ENCODE measurements at regions not wholly inside any gene's neighbourhood (a gene's known extent, or its start where the extent isn't known, plus 50 kb on each side); places are given as distances from the start of the nearest gene placed in this dataset.
A peak's percentile ranks its signal among the peaks of the same experiment; 100 is the strongest.

- DNase-seq (ENCODE audit: low read depth), result no peak
These were observed 180.4 kb downstream of the KATNAL1 start for GRCh38 chr13:30126903-30127428.

DNA sequence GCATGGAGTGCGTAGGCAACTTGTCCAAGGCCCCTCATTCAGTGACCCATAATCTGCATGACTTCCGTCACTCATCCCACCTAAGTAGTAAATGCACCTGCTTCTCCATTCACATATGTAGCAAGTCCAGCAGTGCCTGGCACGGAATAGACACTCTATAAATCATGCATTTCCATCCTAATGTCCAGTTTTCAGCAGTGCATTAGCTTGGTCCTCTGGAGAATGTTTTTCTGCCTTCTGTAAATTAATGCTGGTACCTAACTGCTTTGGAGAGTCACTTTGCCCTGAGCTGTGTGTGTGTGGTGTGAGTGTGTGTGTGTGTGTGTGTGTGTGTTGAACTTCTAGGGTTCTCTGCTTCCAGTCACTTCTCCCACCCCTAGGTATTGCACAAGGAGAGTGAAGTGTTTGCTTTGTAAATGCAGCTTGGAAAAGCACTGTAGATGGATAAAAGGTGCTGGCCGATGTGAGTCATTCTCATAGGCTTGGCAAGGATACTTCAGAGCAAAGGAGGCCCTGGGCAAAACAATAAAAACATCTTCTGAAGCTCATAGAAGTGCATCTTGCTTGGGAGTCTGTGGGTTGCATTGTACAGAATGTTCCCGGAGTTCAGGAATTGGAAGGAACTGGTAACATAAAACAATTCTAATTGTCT lies 181.8 kb downstream of the KATNAL1 start:
- peak; percentile 81 for DNase-seq (ENCODE audit: low read depth)

DNA sequence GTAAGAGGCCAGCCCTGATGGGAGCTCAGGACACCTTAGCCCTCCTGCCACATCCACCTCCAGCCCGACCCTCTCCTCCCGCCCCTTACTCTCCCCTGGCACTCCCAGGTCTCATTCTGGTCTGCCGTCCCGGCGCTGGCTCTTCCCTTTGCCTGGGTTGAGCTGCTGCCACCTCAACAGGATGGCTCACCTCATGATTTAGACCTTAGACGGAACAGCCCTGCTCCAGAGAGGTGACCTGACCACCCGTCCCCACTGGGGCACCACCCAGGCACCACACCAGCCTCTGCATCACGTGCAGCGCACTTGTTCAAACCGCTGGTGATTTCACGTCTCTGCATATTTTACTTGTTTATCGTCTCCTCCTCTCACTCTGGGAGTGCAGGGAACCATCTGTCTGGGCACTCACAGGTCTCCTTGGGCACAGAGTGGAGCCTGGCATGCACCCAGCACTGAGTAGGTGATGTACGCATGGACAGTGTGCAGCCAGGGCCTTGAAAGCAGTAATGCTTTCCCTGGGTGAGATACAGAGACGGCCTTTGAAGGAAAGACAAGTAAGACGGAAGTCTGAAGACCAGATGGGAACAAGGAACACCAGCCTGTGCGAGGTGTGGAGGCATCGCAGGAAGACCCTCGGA lies 183.1 kb downstream of the KATNAL1 start:
- DNase-seq (ENCODE audit: low read depth), result no peak

- no peak for DNase-seq (ENCODE audit: low read depth)
These were observed 183.8 kb downstream of the KATNAL1 start for GRCh38 chr13:30123575-30123974.

DNA sequence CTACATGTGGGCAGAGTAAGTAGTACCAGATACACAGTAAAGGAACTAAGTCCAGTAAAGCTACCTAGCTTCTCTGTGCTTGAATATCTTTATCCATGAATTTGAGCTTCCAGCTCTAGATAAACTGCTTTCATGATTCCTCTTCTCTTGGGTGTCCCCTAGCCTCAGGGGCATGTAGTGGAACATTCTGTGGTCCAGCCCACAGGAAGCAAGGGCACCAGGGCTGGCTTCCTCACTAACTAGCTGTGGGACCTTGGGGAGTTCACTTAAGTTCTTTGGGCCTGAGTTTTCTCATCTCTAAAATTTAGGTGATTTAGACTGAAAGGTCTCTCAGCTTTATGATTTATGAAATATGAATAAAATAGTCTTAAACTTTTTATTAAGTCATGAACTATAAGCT lies 185.7 kb downstream of the KATNAL1 start:
- DNase-seq (ENCODE audit: low read depth), result no peak

GRCh38 chr13:30121244-30121643 lies 186.1 kb downstream of the KATNAL1 start:
- DNase-seq (ENCODE audit: low read depth), result no peak

DNA sequence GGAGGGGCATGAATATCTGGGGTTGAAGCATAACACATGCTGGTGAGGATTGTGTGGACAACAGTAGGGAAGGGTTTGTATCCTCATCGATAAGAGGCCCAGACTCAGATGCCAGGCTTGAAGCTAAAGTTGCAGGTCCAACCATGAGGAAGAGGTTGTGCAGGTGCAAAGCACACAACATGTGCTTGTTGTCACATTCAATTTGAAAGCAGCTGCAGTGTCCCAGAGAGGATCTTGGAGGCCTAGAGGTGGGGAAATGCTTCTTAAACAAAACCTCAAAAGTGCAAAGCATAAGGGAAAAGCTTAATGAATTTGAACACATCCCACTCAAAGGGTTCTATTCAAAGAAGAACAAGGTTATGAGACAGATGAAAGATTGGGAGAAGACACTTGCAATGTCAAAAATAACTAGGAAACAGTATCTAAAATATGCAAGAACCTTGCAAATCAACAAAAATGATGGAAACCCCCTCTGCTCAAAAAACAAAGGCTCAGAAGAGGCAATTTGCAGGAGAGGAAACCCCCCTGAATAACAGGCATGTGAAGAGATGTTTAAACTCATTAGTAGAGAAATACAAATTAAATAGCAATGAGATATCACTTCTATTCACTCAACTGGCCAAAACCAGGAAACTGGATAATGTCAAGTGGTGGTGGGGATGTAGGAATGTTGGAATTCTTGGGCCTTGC lies 187.1 kb downstream of the KATNAL1 start:
- DNase-seq (ENCODE audit: low read depth), result no peak

GRCh38 chr13:30119476-30119875 lies 187.9 kb downstream of the KATNAL1 start:
- peak; percentile 67 for DNase-seq (ENCODE audit: low read depth)

- DNase-seq (ENCODE audit: low read depth), result no peak
These were observed 191.0 kb downstream of the KATNAL1 start for GRCh38 chr13:30116379-30116778.

DNA sequence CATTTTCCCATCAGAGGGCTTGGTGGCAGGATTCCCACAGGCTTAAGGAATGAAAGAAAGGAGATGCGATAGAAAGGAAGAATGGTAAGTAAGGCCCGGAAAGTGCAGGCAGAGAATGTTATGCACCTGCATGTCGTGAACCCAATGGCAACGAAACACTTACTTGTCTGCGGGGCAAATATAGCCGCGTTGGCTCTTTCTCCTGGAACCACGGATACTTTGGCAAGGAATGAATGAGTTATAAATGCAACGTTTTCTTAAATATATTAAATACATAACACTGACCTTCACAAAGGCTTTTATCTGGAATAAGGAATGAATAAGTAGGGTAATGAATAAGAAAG lies 192.1 kb downstream of the KATNAL1 start:
- DNase-seq (ENCODE audit: low read depth), result no peak

DNA sequence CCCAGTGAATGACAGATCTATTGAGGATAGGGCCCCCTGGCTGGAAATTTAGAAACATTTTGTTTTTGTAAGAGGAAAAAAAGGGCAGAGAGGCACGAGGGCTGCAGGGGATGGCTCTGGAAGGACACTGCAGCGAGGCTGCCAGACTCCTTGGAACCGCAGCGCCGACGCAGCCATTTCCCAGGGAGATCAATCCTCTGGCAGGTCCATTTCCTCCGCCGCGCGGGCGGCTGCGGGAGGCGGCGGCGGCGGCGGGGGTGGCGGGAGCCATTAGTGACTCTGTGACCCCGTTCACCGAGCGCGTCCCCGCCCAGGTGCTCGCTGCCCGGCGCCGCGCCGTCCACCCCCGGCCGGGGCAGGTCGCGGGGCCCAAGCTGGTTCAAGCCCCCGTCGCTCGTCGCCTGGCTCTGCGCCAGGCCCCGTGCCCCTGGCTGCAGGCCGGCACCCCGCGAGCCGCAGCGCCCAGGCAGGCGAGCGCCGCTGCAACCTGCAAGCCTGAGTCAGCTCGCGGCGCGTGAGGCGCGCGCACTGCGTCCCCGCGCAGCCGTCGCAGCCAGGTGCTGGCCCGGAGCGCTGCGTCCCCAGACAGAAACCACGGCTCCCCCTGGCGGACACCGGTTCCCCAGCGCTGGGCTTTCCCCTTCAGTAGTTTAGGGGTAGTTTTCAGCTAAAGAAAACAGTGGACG lies 192.6 kb downstream of the KATNAL1 start:
- DNase-seq (ENCODE audit: low read depth), result peak; percentile 69

GRCh38 chr13:30113983-30114570 lies 193.3 kb downstream of the KATNAL1 start:
- no peak for DNase-seq (ENCODE audit: low read depth)

DNA sequence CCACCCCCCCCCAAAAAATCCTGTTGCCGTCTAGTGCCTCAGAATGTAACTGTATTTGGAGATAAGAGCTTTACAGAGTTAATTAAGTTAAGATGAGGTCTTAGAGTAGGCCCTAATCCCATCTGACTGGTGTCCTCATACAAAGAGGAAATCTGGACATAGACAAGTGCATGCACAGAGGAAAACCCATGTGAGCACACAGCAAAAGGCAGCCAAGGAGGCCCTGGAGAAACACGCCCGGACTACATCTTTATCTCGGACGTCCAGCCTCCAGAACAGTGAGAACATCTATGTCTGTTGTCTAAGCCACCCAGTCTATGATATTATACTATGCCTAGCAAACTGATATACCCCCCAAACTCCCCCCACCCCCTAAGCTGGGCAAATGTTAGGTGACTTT lies 193.8 kb downstream of the KATNAL1 start:
- DNase-seq (ENCODE audit: low read depth), result no peak

- DNase-seq (ENCODE audit: low read depth), result peak; percentile 73
These were observed 194.5 kb downstream of the KATNAL1 start for GRCh38 chr13:30112602-30113435.

DNA sequence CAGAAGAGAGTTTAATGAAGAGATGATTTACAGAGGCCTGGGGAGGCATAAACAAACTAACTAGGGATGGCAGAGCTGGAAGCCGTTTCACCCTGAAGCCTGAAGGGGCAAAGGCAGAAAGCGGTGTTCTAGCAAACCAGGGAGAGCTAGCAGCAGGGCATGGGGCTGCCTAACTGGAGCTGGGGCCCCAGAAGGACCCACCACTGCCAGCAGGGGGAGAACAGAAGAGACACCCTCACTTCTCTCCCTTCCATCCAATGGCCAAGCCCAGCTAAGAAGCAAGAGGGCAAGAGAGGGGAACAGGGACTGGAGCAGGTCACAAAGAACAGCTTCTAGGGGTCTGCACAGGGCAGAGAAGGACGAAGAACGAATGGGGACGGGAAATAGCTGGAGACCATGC lies 195.5 kb downstream of the KATNAL1 start:
- no peak for DNase-seq (ENCODE audit: low read depth)

GRCh38 chr13:30110301-30111070 lies 196.9 kb downstream of the KATNAL1 start:
- no peak for DNase-seq (ENCODE audit: low read depth)

GRCh38 chr13:30109471-30110135 lies 197.7 kb downstream of the KATNAL1 start:
- DNase-seq (ENCODE audit: low read depth), result no peak

DNA sequence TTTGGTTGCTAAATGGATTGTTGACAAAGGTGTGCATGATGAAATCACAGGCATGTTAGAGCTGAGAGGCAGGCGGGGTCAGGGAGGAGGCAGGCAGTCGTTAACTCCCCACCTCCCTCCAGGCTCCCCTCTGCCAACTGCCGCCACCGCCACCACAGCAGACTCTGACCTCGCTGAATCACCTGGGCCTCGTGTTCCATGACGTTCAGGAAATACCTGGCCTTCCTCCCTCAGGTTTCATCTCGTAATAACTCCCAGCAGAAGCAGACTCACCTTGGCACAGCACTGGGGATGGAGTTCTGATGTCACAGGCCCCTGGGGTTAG lies 198.5 kb downstream of the KATNAL1 start:
- DNase-seq (ENCODE audit: low read depth), result no peak

- no peak for DNase-seq (ENCODE audit: low read depth)
These were observed 199.0 kb downstream of the KATNAL1 start for GRCh38 chr13:30108216-30108912.

All from LHCN-M2 (cell line).